Liver (tissue), 8 donors: ENCODE measurements at regions not wholly inside any gene's neighbourhood (a gene's known extent, or its start where the extent isn't known, plus 50 kb on each side); places are given as distances from the start of the nearest gene placed in this dataset.

Experiments used
- DNase-seq: peaks from one replicate; pipeline ENCODE4 v3.0.0-alpha.2; 2017; ENCODE audit warnings: low spot score
- H3K27ac ChIP-seq, 2 donors: one replicate each; pipeline ENCODE4 v1.7.0; 2013; ENCODE audit warnings: inconsistent platforms in 2 of 2, low read length in 2 of 2, control low read depth in 1 of 2, low read depth in 1 of 2, mild to moderate bottlenecking in 1 of 2
- H3K27me3 ChIP-seq, 4 donors: one replicate each; pipeline versions ENCODE4 v1.6.1 to v1.7.0; 2013; ENCODE audit warnings: low read length in 3 of 4, inconsistent platforms in 1 of 4, mild to moderate bottlenecking in 1 of 4, moderate library complexity in 1 of 4; ENCODE audit not compliant: control insufficient read depth in 4 of 4, insufficient read depth in 4 of 4
- H3K36me3 ChIP-seq, 4 donors: one replicate each; pipeline versions ENCODE4 v1.6.1 to v1.7.0; 2013; ENCODE audit warnings: low read length in 3 of 4, mild to moderate bottlenecking in 3 of 4, low read depth in 1 of 4, moderate library complexity in 1 of 4; ENCODE audit not compliant: control insufficient read depth in 4 of 4, insufficient read depth in 3 of 4
- H3K4me1 ChIP-seq, 4 donors: one replicate each; pipeline versions ENCODE4 v1.6.1 to v1.7.0; 2013; ENCODE audit warnings: low read length in 3 of 4, mild to moderate bottlenecking in 3 of 4, moderate library complexity in 1 of 4; ENCODE audit not compliant: control insufficient read depth in 4 of 4, insufficient read depth in 4 of 4
- H3K4me3 ChIP-seq, 3 donors: one replicate each; pipeline versions ENCODE4 v1.6.1 to v1.7.0; 2013; ENCODE audit warnings: low read length in 3 of 3, control low read depth in 1 of 3, low read depth in 1 of 3, mild to moderate bottlenecking in 1 of 3
- H3K9ac ChIP-seq, 2 donors: one replicate each; pipeline ENCODE4 v1.7.0; 2013; ENCODE audit warnings: low read length in 2 of 2, mild to moderate bottlenecking in 2 of 2, moderate library complexity in 2 of 2, control low read depth in 1 of 2, low read depth in 1 of 2
- H3K9me3 ChIP-seq, 4 donors: one replicate each; pipeline versions ENCODE4 v1.6.1 to v1.7.0; 2013; ENCODE audit warnings: low read length in 3 of 4; ENCODE audit not compliant: control insufficient read depth in 4 of 4
- EGR1 ChIP-seq, 2 donors: IDR thresholded peaks; 2 replicates each; pipeline ENCODE4 v1.6.1; 2016 to 2018; ENCODE audit warnings: antibody characterized with exemption in 2 of 2, low read depth in 2 of 2
- FOXA1 ChIP-seq: IDR thresholded peaks from 2 replicates; pipeline ENCODE4 v1.6.1; 2016; ENCODE audit warnings: antibody characterized with exemption
- FOXA2 ChIP-seq: IDR thresholded peaks from 2 replicates; pipeline ENCODE4 v1.6.1; 2016; ENCODE audit warnings: antibody characterized with exemption
- GABPA ChIP-seq, 2 donors: IDR thresholded peaks in 1 of 2; conservative IDR thresholded peaks in 1 of 2; 2 replicates each; pipeline ENCODE4 v1.6.1; 2016; ENCODE audit warnings: antibody characterized with exemption in 2 of 2, mild to moderate bottlenecking in 1 of 2, moderate library complexity in 1 of 2
- HNF4A ChIP-seq, 2 donors: conservative IDR thresholded peaks; 2 replicates each; pipeline ENCODE4 v1.6.1; 2016; ENCODE audit warnings: antibody characterized with exemption in 2 of 2, mild to moderate bottlenecking in 2 of 2
- JUND ChIP-seq, 2 donors: IDR thresholded peaks; 2 replicates each; pipeline ENCODE4 v1.6.1; 2016; ENCODE audit warnings: antibody characterized with exemption in 2 of 2
- RAD21 ChIP-seq, 2 donors: IDR thresholded peaks; 2 replicates each; pipeline ENCODE4 v1.6.1; 2016; ENCODE audit warnings: antibody characterized with exemption in 2 of 2, mild to moderate bottlenecking in 2 of 2
- SP1 ChIP-seq: IDR thresholded peaks from 2 replicates; pipeline ENCODE4 v1.6.1; 2018; ENCODE audit warnings: antibody characterized with exemption, mild to moderate bottlenecking
- TAF1 ChIP-seq: conservative IDR thresholded peaks from 2 replicates; pipeline ENCODE4 v1.6.1; 2016; ENCODE audit warnings: antibody characterized with exemption, mild to moderate bottlenecking
- YY1 ChIP-seq: IDR thresholded peaks from 2 replicates; pipeline ENCODE4 v1.6.1; 2016; ENCODE audit warnings: antibody characterized with exemption, mild to moderate bottlenecking
- WGBS: extraction: QIAGEN DNeasy Blood & Tissue Kit; methylation state at CpG from one replicate; pipeline ENCODE4 v1.1.7; 2013; 5-methylcytosine and 5-hydroxymethylcytosine counted together
- TF ChIP-seq, protein P1 (sequence below): fragments of 150-350 bp; IDR thresholded peaks from 2 replicates; pipeline ENCODE4 v1.5.1; 2017; ENCODE audit warnings: improper control_type of control experiment, low read depth, low read length; ENCODE audit not compliant: missing input control
- TF ChIP-seq, protein P2 (sequence below): IDR thresholded peaks from 2 replicates; pipeline ENCODE4 v1.6.1; 2016; ENCODE audit warnings: antibody characterized with exemption, mild to moderate bottlenecking
- TF ChIP-seq, protein P3 (sequence below): IDR thresholded peaks from 2 replicates; pipeline ENCODE4 v1.6.1; 2016; ENCODE audit warnings: antibody characterized with exemption
- TF ChIP-seq, protein P4 (sequence below): IDR thresholded peaks from 2 replicates; pipeline ENCODE4 v1.6.1; 2016; ENCODE audit warnings: antibody characterized with exemption
- TF ChIP-seq, protein P5 (sequence below): IDR thresholded peaks from 2 replicates; pipeline ENCODE4 v1.6.1; 2016; ENCODE audit warnings: antibody characterized with exemption
- donor health status: healthy.
- donor health status: healthy.
- donor health status: healthy.
- donor health status: healthy.
- donor health status: healthy.

DNA sequence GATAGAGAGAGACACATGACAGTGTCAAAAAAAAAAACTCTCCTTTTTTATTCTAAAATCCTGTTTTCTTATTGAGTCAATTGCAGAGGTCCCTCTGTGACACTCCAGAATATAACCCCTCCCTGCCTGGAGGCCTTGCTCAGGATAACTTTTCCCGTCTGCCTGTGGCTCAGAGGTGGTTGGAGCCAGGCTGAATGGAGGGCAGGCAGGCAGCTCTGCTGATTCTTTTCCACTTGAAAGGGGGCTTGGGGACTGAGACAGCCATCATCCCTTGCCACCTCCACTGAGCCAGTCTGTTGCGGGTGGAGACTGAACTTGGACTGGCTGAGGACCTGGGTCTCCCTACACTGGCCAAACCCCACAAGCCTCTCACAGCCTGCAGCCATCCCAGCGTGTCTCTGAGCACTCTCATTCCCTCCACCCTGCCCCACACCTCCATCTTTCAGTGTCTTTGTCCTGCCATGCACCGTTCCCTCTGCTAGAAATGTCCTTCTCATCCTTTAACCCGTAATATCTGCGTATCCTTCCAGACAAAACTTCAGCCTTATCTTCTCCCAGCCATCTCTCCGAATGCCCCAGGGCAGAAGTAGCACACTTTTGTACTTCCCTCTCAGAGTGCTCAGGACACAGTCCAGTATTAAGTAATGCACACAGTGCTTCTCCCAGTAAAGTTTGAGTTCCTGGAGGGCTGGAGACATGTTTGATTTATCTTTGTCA is 139.9 kb downstream of the CHIC2 start:
- H3K9ac ChIP-seq, result no peak overlapping the region
- peaks cover 0 to 7% (median 5%) of the 10 kb centered on the region in 4 donors for H3K4me1 ChIP-seq
- TF ChIP-seq FOXA1, result no peak
- no peak for TF ChIP-seq FOXA2
- TF ChIP-seq, protein P1, sequence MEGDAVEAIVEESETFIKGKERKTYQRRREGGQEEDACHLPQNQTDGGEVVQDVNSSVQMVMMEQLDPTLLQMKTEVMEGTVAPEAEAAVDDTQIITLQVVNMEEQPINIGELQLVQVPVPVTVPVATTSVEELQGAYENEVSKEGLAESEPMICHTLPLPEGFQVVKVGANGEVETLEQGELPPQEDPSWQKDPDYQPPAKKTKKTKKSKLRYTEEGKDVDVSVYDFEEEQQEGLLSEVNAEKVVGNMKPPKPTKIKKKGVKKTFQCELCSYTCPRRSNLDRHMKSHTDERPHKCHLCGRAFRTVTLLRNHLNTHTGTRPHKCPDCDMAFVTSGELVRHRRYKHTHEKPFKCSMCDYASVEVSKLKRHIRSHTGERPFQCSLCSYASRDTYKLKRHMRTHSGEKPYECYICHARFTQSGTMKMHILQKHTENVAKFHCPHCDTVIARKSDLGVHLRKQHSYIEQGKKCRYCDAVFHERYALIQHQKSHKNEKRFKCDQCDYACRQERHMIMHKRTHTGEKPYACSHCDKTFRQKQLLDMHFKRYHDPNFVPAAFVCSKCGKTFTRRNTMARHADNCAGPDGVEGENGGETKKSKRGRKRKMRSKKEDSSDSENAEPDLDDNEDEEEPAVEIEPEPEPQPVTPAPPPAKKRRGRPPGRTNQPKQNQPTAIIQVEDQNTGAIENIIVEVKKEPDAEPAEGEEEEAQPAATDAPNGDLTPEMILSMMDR, result no peak
- TF ChIP-seq YY1, result no peak
- TF ChIP-seq, protein P2, sequence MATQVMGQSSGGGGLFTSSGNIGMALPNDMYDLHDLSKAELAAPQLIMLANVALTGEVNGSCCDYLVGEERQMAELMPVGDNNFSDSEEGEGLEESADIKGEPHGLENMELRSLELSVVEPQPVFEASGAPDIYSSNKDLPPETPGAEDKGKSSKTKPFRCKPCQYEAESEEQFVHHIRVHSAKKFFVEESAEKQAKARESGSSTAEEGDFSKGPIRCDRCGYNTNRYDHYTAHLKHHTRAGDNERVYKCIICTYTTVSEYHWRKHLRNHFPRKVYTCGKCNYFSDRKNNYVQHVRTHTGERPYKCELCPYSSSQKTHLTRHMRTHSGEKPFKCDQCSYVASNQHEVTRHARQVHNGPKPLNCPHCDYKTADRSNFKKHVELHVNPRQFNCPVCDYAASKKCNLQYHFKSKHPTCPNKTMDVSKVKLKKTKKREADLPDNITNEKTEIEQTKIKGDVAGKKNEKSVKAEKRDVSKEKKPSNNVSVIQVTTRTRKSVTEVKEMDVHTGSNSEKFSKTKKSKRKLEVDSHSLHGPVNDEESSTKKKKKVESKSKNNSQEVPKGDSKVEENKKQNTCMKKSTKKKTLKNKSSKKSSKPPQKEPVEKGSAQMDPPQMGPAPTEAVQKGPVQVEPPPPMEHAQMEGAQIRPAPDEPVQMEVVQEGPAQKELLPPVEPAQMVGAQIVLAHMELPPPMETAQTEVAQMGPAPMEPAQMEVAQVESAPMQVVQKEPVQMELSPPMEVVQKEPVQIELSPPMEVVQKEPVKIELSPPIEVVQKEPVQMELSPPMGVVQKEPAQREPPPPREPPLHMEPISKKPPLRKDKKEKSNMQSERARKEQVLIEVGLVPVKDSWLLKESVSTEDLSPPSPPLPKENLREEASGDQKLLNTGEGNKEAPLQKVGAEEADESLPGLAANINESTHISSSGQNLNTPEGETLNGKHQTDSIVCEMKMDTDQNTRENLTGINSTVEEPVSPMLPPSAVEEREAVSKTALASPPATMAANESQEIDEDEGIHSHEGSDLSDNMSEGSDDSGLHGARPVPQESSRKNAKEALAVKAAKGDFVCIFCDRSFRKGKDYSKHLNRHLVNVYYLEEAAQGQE, result no peak
- no peak for TF ChIP-seq HNF4A (conservative IDR thresholded peaks at IDR 0.05)
- TF ChIP-seq, protein P3, sequence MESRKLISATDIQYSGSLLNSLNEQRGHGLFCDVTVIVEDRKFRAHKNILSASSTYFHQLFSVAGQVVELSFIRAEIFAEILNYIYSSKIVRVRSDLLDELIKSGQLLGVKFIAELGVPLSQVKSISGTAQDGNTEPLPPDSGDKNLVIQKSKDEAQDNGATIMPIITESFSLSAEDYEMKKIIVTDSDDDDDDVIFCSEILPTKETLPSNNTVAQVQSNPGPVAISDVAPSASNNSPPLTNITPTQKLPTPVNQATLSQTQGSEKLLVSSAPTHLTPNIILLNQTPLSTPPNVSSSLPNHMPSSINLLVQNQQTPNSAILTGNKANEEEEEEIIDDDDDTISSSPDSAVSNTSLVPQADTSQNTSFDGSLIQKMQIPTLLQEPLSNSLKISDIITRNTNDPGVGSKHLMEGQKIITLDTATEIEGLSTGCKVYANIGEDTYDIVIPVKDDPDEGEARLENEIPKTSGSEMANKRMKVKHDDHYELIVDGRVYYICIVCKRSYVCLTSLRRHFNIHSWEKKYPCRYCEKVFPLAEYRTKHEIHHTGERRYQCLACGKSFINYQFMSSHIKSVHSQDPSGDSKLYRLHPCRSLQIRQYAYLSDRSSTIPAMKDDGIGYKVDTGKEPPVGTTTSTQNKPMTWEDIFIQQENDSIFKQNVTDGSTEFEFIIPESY, result no peak
- TF ChIP-seq EGR1 (IDR thresholded peaks at IDR 0.05; ENCODE audit: low read depth in 2 of 2), result no peak
- no peak for TF ChIP-seq SP1
- TF ChIP-seq, protein P4, sequence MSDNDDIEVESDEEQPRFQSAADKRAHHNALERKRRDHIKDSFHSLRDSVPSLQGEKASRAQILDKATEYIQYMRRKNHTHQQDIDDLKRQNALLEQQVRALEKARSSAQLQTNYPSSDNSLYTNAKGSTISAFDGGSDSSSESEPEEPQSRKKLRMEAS, result no peak
- TF ChIP-seq GABPA (IDR thresholded peaks at IDR 0.05 in 1 of 2, conservative IDR thresholded peaks at IDR 0.05 in 1 of 2), result no peak
- TF ChIP-seq TAF1, result no peak
- TF ChIP-seq, protein P5, sequence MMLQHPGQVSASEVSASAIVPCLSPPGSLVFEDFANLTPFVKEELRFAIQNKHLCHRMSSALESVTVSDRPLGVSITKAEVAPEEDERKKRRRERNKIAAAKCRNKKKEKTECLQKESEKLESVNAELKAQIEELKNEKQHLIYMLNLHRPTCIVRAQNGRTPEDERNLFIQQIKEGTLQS, result no peak
- no peak for TF ChIP-seq RAD21 (IDR thresholded peaks at IDR 0.05)
- WGBS, result 87% methylated on average over 7 of the region's 7 CpGs
- H3K36me3 ChIP-seq, result no peaks in the 10 kb centered on the region
- H3K27ac ChIP-seq, result no peak overlapping the region
- no peaks in the 10 kb centered on the region for H3K9me3 ChIP-seq
- H3K27me3 ChIP-seq, result no peaks in the 10 kb centered on the region
- DNase-seq, result no peak
- no peak overlapping the region for H3K4me3 ChIP-seq

DNA sequence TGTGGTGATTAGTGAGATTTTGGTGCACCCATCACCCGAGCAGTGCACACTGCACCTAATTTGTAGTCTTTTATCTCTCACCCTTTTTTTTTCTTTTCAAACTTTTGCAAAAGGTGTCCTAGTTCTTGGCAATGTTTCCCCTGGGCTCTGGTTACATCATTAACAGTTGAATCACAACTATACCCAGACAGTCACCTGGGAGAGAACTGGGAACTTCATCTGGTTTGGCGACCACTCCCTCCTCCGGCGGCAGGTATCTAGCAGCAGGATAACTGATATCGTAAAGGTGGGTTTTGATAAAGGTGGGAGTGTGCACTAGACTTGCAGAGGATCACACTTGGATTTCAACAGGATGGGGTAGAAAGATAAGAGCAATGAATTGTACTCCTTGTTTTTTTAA is 140.5 kb downstream of the CHIC2 start:
- Histone ChIP-seq H3K36me3 (no peaks in the 10 kb centered on the region), H3K4me3 (no peak overlapping the region), H3K27me3 (no peaks in the 10 kb centered on the region), H3K9ac (no peak overlapping the region), H3K4me1 (peaks cover 0 to 4% (median 2%) of the 10 kb centered on the region in 4 donors), H3K9me3 (no peaks in the 10 kb centered on the region), H3K27ac (no peak overlapping the region)
- 87% methylated on average over 5 of the region's 5 CpGs for WGBS
- no peak for DNase-seq
- TF ChIP-seq, protein P4, result no peak
- no peak for TF ChIP-seq JUND (IDR thresholded peaks at IDR 0.05)
- TF ChIP-seq, protein P5, result no peak
- TF ChIP-seq, protein P3, result no peak
- TF ChIP-seq FOXA2, result no peak
- no peak for TF ChIP-seq HNF4A (conservative IDR thresholded peaks at IDR 0.05)
- no peak for TF ChIP-seq TAF1
- no peak for TF ChIP-seq YY1
- no peak for TF ChIP-seq GABPA (IDR thresholded peaks at IDR 0.05 in 1 of 2, conservative IDR thresholded peaks at IDR 0.05 in 1 of 2)
- TF ChIP-seq SP1, result no peak
- TF ChIP-seq EGR1 (IDR thresholded peaks at IDR 0.05; ENCODE audit: low read depth in 2 of 2), result no peak
- TF ChIP-seq, protein P2, result no peak
